Fibroblast of peridontal ligament (primary cell): ENCODE measurements at regions not wholly inside any gene's neighbourhood (a gene's known extent, or its start where the extent isn't known, plus 50 kb on each side); places are given as distances from the start of the nearest gene placed in this dataset.
"Not testable (repeated sequence)": the region's sequence is repeated elsewhere in the genome, so short reads cannot be mapped to it uniquely, and the experiment has no call there.

Experiments used
- DNase-seq: peaks from one replicate; pipeline ENCODE4 v3.0.0-alpha.2; 2010; ENCODE audit errors: extremely low read depth

GRCh38 chr1:104946558-104947210, 1197.0 kb downstream of the AMY1C start:
- DNase-seq: no peak

- no peak for DNase-seq
Measured at GRCh38 chr1:104953555-104953954, 1203.9 kb downstream of the AMY1C start.

- no peak for DNase-seq
Measured at GRCh38 chr1:104973516-104973915, 1223.8 kb downstream of the AMY1C start.

GRCh38 chr1:104979651-104980050, 1230.0 kb downstream of the AMY1C start:
- DNase-seq: no peak

- no peak for DNase-seq
Measured at GRCh38 chr1:104987210-104987609, 1237.5 kb downstream of the AMY1C start.

- no peak for DNase-seq
Measured at GRCh38 chr1:104989012-104989411, 1239.3 kb downstream of the AMY1C start.

- DNase-seq: no peak
Measured at GRCh38 chr1:104991702-104992101, 1242.0 kb downstream of the AMY1C start.

GRCh38 chr1:105000793-105001192, 1251.1 kb downstream of the AMY1C start:
- no peak for DNase-seq

- no peak for DNase-seq
Measured at GRCh38 chr1:105004515-105004914, 1254.8 kb downstream of the AMY1C start.

- DNase-seq: no peak
Measured at GRCh38 chr1:105005594-105006195, 1256.0 kb downstream of the AMY1C start.

- DNase-seq: no peak
Measured at GRCh38 chr1:105017587-105017986, 1267.9 kb downstream of the AMY1C start.

GRCh38 chr1:105023719-105024118, 1274.0 kb downstream of the AMY1C start:
- no peak for DNase-seq

GRCh38 chr1:105027838-105028471, 1278.3 kb downstream of the AMY1C start:
- no peak for DNase-seq

GRCh38 chr1:105072446-105072845, 1322.7 kb downstream of the AMY1C start:
- DNase-seq: no peak

GRCh38 chr1:105072850-105073249, 1323.2 kb downstream of the AMY1C start:
- no peak for DNase-seq

- no peak for DNase-seq
Measured at GRCh38 chr1:105073660-105074059, 1324.0 kb downstream of the AMY1C start.

GRCh38 chr1:105083611-105084010, 1333.9 kb downstream of the AMY1C start:
- no peak for DNase-seq

GRCh38 chr1:105087506-105087905, 1337.8 kb downstream of the AMY1C start:
- DNase-seq: no peak

GRCh38 chr1:105088166-105088565, 1338.5 kb downstream of the AMY1C start:
- DNase-seq: no peak

- DNase-seq: not testable (repeated sequence)
Measured at GRCh38 chr1:105093893-105094292, 1344.2 kb downstream of the AMY1C start.

GRCh38 chr1:105100102-105100501, 1350.4 kb downstream of the AMY1C start:
- no peak for DNase-seq

GRCh38 chr1:105101261-105101660, 1351.6 kb downstream of the AMY1C start:
- no peak for DNase-seq

GRCh38 chr1:105102371-105102770, 1352.7 kb downstream of the AMY1C start:
- DNase-seq: no peak
